ENCODE measurements at regions not wholly inside any gene's neighbourhood (a gene's known extent, or its start where the extent isn't known, plus 50 kb on each side); places are given as distances from the start of the nearest gene placed in this dataset.
"Not testable (repeated sequence)": the region's sequence is repeated elsewhere in the genome, so short reads cannot be mapped to it uniquely, and the experiment has no call there.

GRCh38 chr12:131379738-131380137, 331.2 kb upstream of the SFSWAP start:
- no peak for DNase-seq

- no peak for DNase-seq
These were observed 330.5 kb upstream of the SFSWAP start for GRCh38 chr12:131380220-131380964.

- DNase-seq = no peak
These were observed 329.8 kb upstream of the SFSWAP start for GRCh38 chr12:131380965-131381705.

- no peak for DNase-seq
These were observed 329.0 kb upstream of the SFSWAP start for GRCh38 chr12:131381716-131382430.

- no peak for DNase-seq
These were observed 327.6 kb upstream of the SFSWAP start for GRCh38 chr12:131383291-131383690.

GRCh38 chr12:131383741-131384543, 326.9 kb upstream of the SFSWAP start:
- DNase-seq = no peak

- DNase-seq = no peak
These were observed 326.4 kb upstream of the SFSWAP start for GRCh38 chr12:131384544-131384855.

GRCh38 chr12:131385313-131386166, 325.4 kb upstream of the SFSWAP start:
- no peak for DNase-seq

GRCh38 chr12:131386167-131386521, 324.7 kb upstream of the SFSWAP start:
- DNase-seq = no peak

- DNase-seq = no peak
These were observed 324.1 kb upstream of the SFSWAP start for GRCh38 chr12:131386781-131387180.

- DNase-seq = no peak
These were observed 323.4 kb upstream of the SFSWAP start for GRCh38 chr12:131387281-131388163.

GRCh38 chr12:131388164-131389053, 322.5 kb upstream of the SFSWAP start:
- not testable (repeated sequence) for DNase-seq

- DNase-seq = no peak
These were observed 321.6 kb upstream of the SFSWAP start for GRCh38 chr12:131389054-131390013.

GRCh38 chr12:131390412-131391334, 320.2 kb upstream of the SFSWAP start:
- DNase-seq = no peak

GRCh38 chr12:131391399-131391798, 319.5 kb upstream of the SFSWAP start:
- no peak for DNase-seq

- DNase-seq = not testable (repeated sequence)
These were observed 316.1 kb upstream of the SFSWAP start for GRCh38 chr12:131394752-131395151.

- DNase-seq = not testable (repeated sequence)
These were observed 315.6 kb upstream of the SFSWAP start for GRCh38 chr12:131395209-131395684.

Measured in right kidney (tissue), 1 donor.